Osteocyte (in vitro differentiated cells): ENCODE measurements at regions not wholly inside any gene's neighbourhood (a gene's known extent, or its start where the extent isn't known, plus 50 kb on each side); places are given as distances from the start of the nearest gene placed in this dataset.

Source experiments
- DNase-seq: peaks from one replicate; pipeline ENCODE4 v3.0.0; 2021; ENCODE audit warnings: mixed read lengths; ENCODE audit not compliant: unreplicated experiment; ENCODE audit errors: extremely low spot score
- H3K27ac Mint-ChIP-seq: one replicate; pipeline ENCODE4 v1.8.0; 2021; ENCODE audit warnings: mild to moderate bottlenecking, mixed read lengths; ENCODE audit not compliant: unreplicated experiment
- H3K27me3 Mint-ChIP-seq: one replicate; pipeline ENCODE4 v1.8.0; 2021; ENCODE audit warnings: mixed read lengths; ENCODE audit not compliant: unreplicated experiment
- H3K36me3 Mint-ChIP-seq: one replicate; pipeline ENCODE4 v1.8.0; 2021; ENCODE audit warnings: mixed read lengths; ENCODE audit not compliant: unreplicated experiment
- H3K4me1 Mint-ChIP-seq: one replicate; pipeline ENCODE4 v1.8.0; 2021; ENCODE audit warnings: mixed read lengths; ENCODE audit not compliant: unreplicated experiment
- H3K4me3 Mint-ChIP-seq: one replicate; pipeline ENCODE4 v1.8.0; 2021; ENCODE audit warnings: mild to moderate bottlenecking, moderate library complexity, mixed read lengths; ENCODE audit not compliant: unreplicated experiment
- H3K9me3 Mint-ChIP-seq: one replicate; pipeline ENCODE4 v1.8.0; 2021; ENCODE audit warnings: mixed read lengths; ENCODE audit not compliant: unreplicated experiment
- CTCF ChIP-seq: fragments of 200-600 bp; sonication (generic); IDR thresholded peaks from 2 replicates; pipeline ENCODE4 v1.5.0; 2021; ENCODE audit warnings: antibody characterized with exemption, mild to moderate bottlenecking, moderate library complexity

- no peaks in the 10 kb centered on the region for H3K36me3 Mint-ChIP-seq
- H3K4me3 Mint-ChIP-seq: no peak overlapping the region
- peak overlapping the region; percentile 52 for H3K27ac Mint-ChIP-seq
- no peak for DNase-seq
- TF ChIP-seq CTCF: no peak
- H3K4me1 Mint-ChIP-seq: peaks cover 42% of the 10 kb centered on the region
- H3K27me3 Mint-ChIP-seq: no peaks in the 10 kb centered on the region
- no peaks in the 10 kb centered on the region for H3K9me3 Mint-ChIP-seq
Observed at GRCh38 chr14:98903371-98903770, 368.6 kb downstream of the BCL11B start.

GRCh38 chr14:98904677-98905076, 367.3 kb downstream of the BCL11B start:
- no peaks in the 10 kb centered on the region for H3K27me3 Mint-ChIP-seq
- no peak for DNase-seq
- H3K36me3 Mint-ChIP-seq: no peaks in the 10 kb centered on the region
- no peak overlapping the region for H3K4me3 Mint-ChIP-seq
- peaks cover 55% of the 10 kb centered on the region for H3K4me1 Mint-ChIP-seq
- TF ChIP-seq CTCF: no peak
- no peaks in the 10 kb centered on the region for H3K9me3 Mint-ChIP-seq
- H3K27ac Mint-ChIP-seq: no peak overlapping the region

GRCh38 chr14:98906123-98906995, 365.6 kb downstream of the BCL11B start:
- no peak for TF ChIP-seq CTCF
- Mint-ChIP-seq H3K27me3 (no peaks in the 10 kb centered on the region), H3K27ac (peak overlapping the region; percentile 8), H3K9me3 (no peaks in the 10 kb centered on the region), H3K4me1 (peaks cover 59% of the 10 kb centered on the region), H3K36me3 (no peaks in the 10 kb centered on the region), H3K4me3 (no peak overlapping the region)
- no peak for DNase-seq

GRCh38 chr14:98907271-98907670, 364.7 kb downstream of the BCL11B start:
- Mint-ChIP-seq H3K4me1 (peaks cover 59% of the 10 kb centered on the region), H3K9me3 (no peaks in the 10 kb centered on the region), H3K4me3 (no peak overlapping the region), H3K27ac (no peak overlapping the region), H3K27me3 (no peaks in the 10 kb centered on the region), H3K36me3 (no peaks in the 10 kb centered on the region)
- TF ChIP-seq CTCF: no peak
- no peak for DNase-seq

GRCh38 chr14:98908050-98908449, 363.9 kb downstream of the BCL11B start:
- no peaks in the 10 kb centered on the region for H3K9me3 Mint-ChIP-seq
- peaks cover 57% of the 10 kb centered on the region for H3K4me1 Mint-ChIP-seq
- no peak overlapping the region for H3K27ac Mint-ChIP-seq
- DNase-seq: no peak
- no peak overlapping the region for H3K4me3 Mint-ChIP-seq
- no peak for TF ChIP-seq CTCF
- no peaks in the 10 kb centered on the region for H3K36me3 Mint-ChIP-seq
- H3K27me3 Mint-ChIP-seq: no peaks in the 10 kb centered on the region
